Mesothelial cell of epicardium (in vitro differentiated cells): ENCODE measurements at regions not wholly inside any gene's neighbourhood (a gene's known extent, or its start where the extent isn't known, plus 50 kb on each side); places are given as distances from the start of the nearest gene placed in this dataset.

Source experiments
- DNase-seq, 2 experiments: peaks; one replicate each; pipeline ENCODE4 v3.0.0; 2021; ENCODE audit warnings: low spot score in 2 of 2; ENCODE audit not compliant: unreplicated experiment in 2 of 2
- H3K27ac Mint-ChIP-seq: 2 replicates; pipeline ENCODE4 v1.8.0; 2021; ENCODE audit warnings: mixed read lengths
- H3K27me3 Mint-ChIP-seq: 2 replicates; pipeline ENCODE4 v1.8.0; 2021; ENCODE audit warnings: low read depth, mixed read lengths
- H3K36me3 Mint-ChIP-seq: 2 replicates; pipeline ENCODE4 v1.8.0; 2021; ENCODE audit warnings: mixed read lengths
- H3K4me1 Mint-ChIP-seq: 2 replicates; pipeline ENCODE4 v1.8.0; 2021; ENCODE audit warnings: mixed read lengths
- H3K4me3 Mint-ChIP-seq: 2 replicates; pipeline ENCODE4 v1.8.0; 2021; ENCODE audit warnings: mild to moderate bottlenecking, moderate library complexity, mixed read lengths
- H3K9me3 Mint-ChIP-seq: 2 replicates; pipeline ENCODE4 v1.8.0; 2021; ENCODE audit warnings: mixed read lengths
- TF ChIP-seq, protein P1 (sequence below): fragments of 200-600 bp; sonication (generic); IDR thresholded peaks from one replicate; pipeline ENCODE4 v1.5.0; 2021; ENCODE audit warnings: antibody characterized with exemption; ENCODE audit not compliant: unreplicated experiment

DNA sequence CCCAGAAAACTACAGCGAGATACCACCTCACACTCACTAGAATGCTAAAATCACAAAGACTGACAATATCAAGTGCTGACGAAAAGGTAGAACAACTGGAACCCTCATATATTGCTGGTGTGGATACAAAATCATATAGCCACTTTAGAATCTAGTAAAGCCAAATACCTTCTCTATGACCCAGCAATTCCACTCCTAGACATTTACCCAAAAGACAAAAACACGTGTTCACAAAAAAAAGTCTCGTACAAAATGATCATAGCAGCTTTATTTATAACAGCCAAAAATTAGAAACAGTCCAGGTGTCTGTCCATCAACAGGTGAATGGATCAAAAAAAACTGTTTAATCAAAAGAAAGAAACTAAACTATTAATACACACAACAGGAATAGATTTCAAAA lies 126.6 kb downstream of the ZFP36L2 start:
- H3K9me3 Mint-ChIP-seq = peaks cover 21% of the 10 kb centered on the region
- H3K27ac Mint-ChIP-seq = no peak overlapping the region
- peaks cover 21% of the 10 kb centered on the region for H3K4me1 Mint-ChIP-seq
- H3K4me3 Mint-ChIP-seq = peak overlapping the region; percentile 26
- H3K27me3 Mint-ChIP-seq = no peaks in the 10 kb centered on the region
- DNase-seq = no peak
- peaks cover 13% of the 10 kb centered on the region for H3K36me3 Mint-ChIP-seq
- TF ChIP-seq, protein P1, sequence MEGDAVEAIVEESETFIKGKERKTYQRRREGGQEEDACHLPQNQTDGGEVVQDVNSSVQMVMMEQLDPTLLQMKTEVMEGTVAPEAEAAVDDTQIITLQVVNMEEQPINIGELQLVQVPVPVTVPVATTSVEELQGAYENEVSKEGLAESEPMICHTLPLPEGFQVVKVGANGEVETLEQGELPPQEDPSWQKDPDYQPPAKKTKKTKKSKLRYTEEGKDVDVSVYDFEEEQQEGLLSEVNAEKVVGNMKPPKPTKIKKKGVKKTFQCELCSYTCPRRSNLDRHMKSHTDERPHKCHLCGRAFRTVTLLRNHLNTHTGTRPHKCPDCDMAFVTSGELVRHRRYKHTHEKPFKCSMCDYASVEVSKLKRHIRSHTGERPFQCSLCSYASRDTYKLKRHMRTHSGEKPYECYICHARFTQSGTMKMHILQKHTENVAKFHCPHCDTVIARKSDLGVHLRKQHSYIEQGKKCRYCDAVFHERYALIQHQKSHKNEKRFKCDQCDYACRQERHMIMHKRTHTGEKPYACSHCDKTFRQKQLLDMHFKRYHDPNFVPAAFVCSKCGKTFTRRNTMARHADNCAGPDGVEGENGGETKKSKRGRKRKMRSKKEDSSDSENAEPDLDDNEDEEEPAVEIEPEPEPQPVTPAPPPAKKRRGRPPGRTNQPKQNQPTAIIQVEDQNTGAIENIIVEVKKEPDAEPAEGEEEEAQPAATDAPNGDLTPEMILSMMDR = no peak

DNA sequence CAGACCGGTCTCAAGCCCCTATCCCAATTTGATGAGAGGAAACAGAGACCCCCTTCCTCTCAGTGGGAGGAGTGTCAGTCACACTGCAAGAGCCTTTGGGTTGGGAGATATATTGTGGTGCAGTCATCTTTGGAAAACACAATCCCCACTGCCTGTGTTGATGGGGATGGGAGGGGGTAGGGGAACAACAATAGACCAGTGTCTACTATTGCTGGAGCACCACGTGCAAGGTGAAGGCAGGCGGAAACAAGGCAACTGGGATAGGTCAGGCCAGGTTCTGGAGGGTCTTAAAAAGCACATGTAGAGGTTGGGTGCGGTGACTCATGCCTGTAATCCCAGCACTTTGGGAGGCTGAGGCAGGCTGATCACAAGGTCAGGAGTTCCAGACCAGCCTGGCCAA lies 127.9 kb downstream of the ZFP36L2 start:
- peaks cover 17% of the 10 kb centered on the region for H3K9me3 Mint-ChIP-seq

DNA sequence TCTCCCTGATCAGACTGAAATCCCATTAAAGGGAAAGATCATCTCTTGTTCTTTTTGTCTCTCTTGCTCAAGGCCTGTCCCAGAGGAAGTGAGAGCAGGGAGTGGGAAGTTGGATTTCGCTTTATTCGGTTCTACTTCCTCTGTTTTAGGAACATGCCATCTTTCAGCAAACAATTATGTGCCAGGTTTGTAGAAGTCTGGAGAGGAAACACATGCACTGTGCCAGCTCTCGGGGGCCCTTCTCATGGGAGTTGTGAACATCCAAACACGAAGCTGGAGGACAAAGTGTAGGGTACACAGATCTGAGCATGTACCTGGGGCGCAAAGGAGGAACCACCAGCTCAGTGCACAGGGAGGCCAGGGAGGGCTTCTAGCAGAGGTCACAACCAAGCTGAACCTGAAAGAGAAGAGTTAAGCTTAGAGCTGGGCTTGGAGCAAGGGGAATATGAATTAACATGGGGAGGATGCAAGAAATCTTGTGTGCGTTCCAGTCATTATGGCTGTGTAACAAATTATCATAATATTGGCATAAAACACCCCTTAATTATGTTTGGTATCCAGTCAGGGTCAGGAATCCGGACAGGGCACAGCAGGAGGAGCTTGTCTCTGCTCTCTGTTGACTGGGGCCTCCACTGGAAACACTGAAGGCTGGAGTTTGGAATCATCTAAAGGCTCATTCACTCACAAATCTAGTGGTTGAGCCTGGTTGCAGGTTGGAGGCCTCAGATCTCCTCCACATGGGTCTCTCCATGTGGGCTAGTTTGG lies 128.6 kb downstream of the ZFP36L2 start:
- TF ChIP-seq, protein P1 = no peak
- peaks cover 15% of the 10 kb centered on the region for H3K4me1 Mint-ChIP-seq
- H3K4me3 Mint-ChIP-seq = no peak overlapping the region
- no peaks in the 10 kb centered on the region for H3K27me3 Mint-ChIP-seq
- H3K9me3 Mint-ChIP-seq = peaks cover 17% of the 10 kb centered on the region
- H3K27ac Mint-ChIP-seq = no peak overlapping the region
- H3K36me3 Mint-ChIP-seq = peaks cover 13% of the 10 kb centered on the region
- DNase-seq = no peak

More for the DNA sequence above, 127.9 kb downstream of the ZFP36L2 start:
- TF ChIP-seq, protein P1 = no peak
- Mint-ChIP-seq H3K36me3 (peaks cover 11% of the 10 kb centered on the region), H3K27me3 (no peaks in the 10 kb centered on the region), H3K27ac (no peak overlapping the region), H3K4me1 (peaks cover 21% of the 10 kb centered on the region), H3K4me3 (no peak overlapping the region)
- DNase-seq = no peak

DNA sequence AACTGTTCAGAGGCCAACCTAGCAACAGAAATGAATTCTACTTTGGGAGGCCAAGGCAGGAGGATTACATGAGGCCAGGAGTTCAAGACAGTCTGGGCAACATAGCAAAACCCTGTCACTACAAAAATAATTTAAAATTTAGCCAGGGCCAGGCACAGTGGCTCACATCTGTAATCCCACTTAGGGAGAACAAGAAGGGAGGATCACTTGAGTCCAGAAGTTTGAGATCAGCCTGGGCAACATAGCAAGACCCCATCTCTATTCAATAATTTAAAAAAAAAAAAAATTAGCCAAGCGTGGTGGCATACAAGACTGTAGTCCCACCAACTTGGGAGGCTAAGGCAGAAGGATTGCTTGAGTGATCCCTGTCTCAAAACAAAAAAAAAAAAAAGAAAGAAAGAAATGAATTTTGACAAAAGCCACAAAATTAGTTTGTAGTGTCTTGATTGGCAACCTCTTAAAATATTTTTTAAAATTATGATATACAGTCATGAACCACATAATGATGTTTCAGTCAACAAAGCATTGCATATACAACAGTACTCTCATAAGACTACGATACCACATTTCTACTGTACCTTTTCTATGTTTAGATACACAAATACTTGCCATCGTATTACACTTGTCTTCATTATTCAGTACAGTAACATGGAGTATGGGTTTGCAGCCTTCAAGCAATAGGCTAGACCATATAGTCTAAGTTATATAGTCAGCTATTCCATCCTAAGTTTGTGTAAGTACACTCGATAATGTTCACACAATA lies 130.7 kb downstream of the ZFP36L2 start:
- H3K36me3 Mint-ChIP-seq = peaks cover 18% of the 10 kb centered on the region

DNA sequence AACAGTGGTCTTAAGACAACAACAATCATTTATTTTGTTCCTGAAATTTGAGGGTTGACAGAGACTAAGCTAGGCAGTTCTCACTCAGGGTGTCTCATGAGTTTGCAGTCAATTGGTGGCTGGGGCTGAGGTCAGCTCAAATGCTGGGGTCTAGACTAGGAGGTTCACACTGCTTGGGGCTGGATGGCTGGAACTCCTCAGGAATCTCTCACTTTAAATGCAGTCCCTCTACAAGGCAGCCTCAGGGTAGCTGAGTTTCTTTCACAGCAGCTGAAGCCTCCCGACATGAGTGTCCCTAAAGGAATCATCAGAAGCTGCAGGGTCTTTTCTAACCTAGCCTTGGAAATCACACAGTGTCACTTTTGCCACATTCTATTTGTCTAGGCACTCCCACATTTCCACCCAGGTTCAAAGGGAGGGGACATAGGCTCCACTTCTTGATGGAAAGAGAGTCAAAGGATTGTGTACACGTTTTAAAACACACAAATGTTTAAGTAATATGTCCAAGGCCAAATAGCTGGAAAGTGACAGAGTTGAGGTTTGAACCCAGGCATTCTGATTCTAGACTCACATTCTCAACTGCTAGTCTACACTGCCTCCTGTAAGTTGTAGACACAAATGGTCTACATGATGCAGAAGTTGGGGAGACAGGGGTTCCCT lies 133.8 kb downstream of the ZFP36L2 start:
- DNase-seq = no peak
- Mint-ChIP-seq H3K4me3 (no peak overlapping the region), H3K36me3 (peaks cover 16% of the 10 kb centered on the region), H3K27me3 (no peaks in the 10 kb centered on the region), H3K9me3 (peaks cover 25% of the 10 kb centered on the region), H3K4me1 (peaks cover 1% of the 10 kb centered on the region), H3K27ac (no peak overlapping the region)
- TF ChIP-seq, protein P1 = no peak

More for the DNA sequence above, 130.7 kb downstream of the ZFP36L2 start:
- no peak for DNase-seq
- H3K27me3 Mint-ChIP-seq = no peaks in the 10 kb centered on the region
- TF ChIP-seq, protein P1 = no peak
- peaks cover 5% of the 10 kb centered on the region for H3K4me1 Mint-ChIP-seq
- H3K4me3 Mint-ChIP-seq = no peak overlapping the region
- peaks cover 20% of the 10 kb centered on the region for H3K9me3 Mint-ChIP-seq
- no peak overlapping the region for H3K27ac Mint-ChIP-seq
